Activated CD8-positive, alpha-beta memory T cell treated with anti-CD3 and anti-CD28 coated beads, Interleukin-2, amount 50 U/mL, for 1 hour (primary cell): ENCODE measurements at regions not wholly inside any gene's neighbourhood (a gene's known extent, or its start where the extent isn't known, plus 50 kb on each side); places are given as distances from the start of the nearest gene placed in this dataset.

Source experiments
- DNase-seq: peaks from one replicate; pipeline ENCODE4 v3.0.0-alpha.2; 2020; ENCODE audit errors: extremely low read depth

GRCh38 chr14:106842687-106843086 lies 1316.3 kb downstream of the TMEM121 start:
- no peak for DNase-seq

GRCh38 chr14:106843386-106843785 lies 1317.0 kb downstream of the TMEM121 start:
- no peak for DNase-seq

- DNase-seq: no peak
Measured at GRCh38 chr14:106843951-106844483, 1317.6 kb downstream of the TMEM121 start.

- no peak for DNase-seq
Measured at GRCh38 chr14:106844608-106845285, 1318.4 kb downstream of the TMEM121 start.

- no peak for DNase-seq
Measured at GRCh38 chr14:106845286-106846087, 1319.1 kb downstream of the TMEM121 start.

GRCh38 chr14:106846218-106846617 lies 1319.8 kb downstream of the TMEM121 start:
- DNase-seq: no peak

GRCh38 chr14:106848330-106849121 lies 1322.1 kb downstream of the TMEM121 start:
- DNase-seq: no peak

DNA sequence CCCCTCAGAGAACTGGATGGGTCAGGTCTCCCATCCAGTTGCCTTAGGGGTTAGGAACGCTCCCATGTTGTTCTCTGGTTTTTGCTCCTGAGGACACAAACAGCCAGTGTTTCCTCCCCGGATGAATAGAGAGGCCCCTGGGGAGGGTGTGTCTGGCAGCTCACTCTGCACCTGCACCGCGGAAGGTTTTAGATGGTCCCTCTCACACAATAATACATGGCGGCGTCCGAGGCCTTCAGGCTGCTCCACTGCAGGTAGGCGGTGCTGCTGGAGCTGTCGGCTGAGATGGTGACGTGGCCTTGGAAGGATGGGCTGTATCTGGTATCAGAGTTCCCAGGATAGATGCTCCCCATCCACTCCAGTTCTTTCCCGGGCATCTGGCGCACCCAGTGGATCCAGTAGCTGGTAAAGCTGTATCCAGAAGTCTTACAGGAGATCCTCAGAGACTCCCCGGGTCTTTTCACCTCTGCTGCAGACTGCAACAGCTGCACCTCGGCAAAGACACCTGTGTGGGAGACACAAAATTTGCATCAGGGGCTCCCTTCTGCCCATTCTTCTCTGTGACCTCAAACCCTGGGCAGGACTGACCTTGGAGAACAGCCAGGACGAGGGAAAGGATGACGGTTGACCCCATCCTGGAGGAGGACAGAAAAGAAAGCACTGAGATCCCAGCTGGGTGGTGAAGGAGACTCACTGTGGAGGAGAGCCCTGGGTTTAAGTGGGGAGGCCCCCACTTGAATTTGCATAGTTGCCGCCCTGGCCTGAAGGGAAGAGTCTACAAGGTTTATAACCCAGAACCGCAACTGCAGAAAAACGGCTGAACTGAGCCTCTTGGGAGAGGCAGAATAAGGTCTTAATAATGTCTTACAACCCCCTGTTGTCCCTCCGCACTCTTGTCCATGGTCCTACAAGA lies 1324.8 kb downstream of the TMEM121 start:
- no peak for DNase-seq

DNA sequence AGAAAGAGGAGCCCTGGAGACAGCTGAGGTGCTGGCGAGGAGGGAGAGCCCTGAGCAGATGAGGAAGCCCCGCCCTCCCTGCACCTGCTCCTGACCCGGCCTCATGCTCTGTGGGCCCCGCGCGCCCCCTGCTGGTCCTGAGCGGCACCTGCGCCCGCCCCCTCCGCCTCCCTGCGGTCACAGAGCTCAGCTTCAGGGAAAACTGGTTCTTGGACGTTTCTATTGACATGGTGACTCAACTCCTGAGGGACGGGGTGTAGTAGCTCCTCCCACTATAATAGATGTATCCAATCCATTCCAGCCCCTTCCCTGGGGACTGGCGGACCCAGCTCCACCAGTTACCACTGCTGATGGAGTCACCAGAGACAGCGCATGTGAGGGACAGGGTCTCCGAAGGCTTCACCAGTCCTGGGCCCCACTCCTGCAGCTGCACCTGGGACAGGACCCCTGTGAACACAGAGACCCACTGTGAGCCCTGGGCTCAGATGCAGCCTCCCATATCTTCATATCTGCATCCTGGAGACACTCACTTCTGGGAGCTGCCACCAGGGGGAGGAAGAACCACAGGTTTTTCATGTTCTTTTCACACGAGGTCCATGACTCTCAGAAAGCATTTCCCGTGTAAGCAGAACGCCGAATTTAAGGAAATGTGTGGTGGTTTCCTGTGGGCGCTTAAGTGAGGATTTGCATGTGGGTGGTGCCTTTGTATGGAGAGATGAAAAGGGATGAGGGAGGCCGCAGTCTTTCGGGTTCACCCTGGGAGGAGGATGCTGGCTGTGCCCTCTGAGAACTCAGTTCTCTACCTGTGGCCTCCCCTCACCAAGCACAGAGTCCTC lies 1346.4 kb downstream of the TMEM121 start:
- DNase-seq: no peak

DNA sequence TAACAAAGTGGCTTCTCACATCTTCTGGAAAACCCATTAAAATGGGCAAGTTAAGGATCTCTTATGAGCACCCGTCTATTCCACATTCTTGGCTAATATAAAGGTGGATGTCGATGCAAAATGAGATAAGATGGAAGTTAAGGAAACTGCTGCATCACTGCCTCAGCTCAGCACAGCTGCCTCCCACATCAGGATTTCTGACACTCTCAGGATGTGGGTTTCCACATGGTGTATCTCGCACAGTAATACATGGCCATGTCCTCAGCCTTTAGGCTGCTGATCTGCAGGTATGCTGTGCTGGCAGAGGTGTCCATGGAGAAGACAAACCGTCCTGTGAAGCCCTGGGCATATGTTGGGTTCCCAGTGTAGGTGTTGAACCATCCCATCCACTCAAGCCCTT lies 1348.0 kb downstream of the TMEM121 start:
- DNase-seq: no peak

- no peak for DNase-seq
Measured at GRCh38 chr14:106875503-106875902, 1349.1 kb downstream of the TMEM121 start.

DNA sequence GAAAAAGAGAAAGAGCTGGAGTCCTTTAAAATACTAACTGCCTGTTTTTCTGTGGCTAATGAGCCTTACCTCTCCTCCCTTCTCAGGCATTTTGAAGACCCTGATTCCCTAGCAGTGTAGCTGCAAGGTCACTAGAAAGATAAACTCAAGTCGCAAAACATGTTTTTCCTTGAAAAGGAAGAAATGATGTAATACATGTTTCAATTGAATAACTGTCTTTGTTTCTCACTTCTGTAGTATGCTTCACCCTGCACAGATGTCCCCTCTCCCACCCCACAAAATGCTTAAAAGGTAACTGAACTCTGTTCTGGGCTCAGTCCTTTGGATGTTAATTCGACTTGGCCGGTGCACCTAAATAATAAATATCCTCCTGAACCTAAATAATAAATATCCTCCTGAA lies 1350.3 kb downstream of the TMEM121 start:
- DNase-seq: no peak

GRCh38 chr14:106877517-106877916 lies 1351.1 kb downstream of the TMEM121 start:
- DNase-seq: no peak

- DNase-seq: no peak
Measured at GRCh38 chr14:106879241-106879640, 1352.9 kb downstream of the TMEM121 start.

- no peak for DNase-seq
Measured at GRCh38 chr14:106883218-106883692, 1356.9 kb downstream of the TMEM121 start.
